ENCODE measurements at regions not wholly inside any gene's neighbourhood (a gene's known extent, or its start where the extent isn't known, plus 50 kb on each side); places are given as distances from the start of the nearest gene placed in this dataset.

DNA sequence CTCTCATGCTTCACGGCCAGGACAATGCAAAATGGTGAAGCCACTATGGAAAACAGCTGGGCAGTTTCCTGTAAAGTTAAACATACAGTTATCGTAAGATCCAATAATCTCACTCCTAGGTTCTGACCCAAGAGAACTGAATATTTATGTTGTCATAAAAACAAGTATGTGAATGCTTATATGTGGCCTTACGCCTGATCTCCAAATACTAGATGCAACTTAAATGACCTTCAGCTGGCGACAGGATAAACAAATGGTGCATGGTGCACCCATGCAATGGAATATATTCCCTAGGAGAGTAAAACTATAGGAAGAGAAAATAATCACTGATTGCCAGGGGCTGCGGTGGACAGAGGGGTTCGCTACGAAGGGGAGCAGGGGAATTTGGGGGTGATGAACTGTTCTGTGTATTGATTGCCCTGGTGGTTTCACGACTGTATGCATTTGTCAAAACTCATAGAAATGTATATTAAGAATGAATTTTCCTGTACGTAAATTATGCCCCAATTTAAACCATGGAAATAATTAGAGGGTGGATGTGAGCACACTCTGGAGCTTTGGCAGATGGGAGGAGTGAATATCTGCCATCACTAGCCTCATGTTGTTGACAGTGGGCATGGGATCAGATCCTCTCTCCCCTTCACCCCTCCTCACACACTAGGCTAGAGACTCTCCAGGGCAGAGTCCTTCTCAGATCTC is 100.8 kb upstream of the MYCN start:
- 83 to 88% methylated on average over 7 to 9 of the region's 9 CpGs for WGBS, 2 donors (ENCODE audit: low coverage in 1 of 2)
- Histone ChIP-seq H3K4me3 (no peak overlapping the region), H3K36me3 (no peaks in the 10 kb centered on the region), H3K9me3 (peaks cover 0 to 7% (median 0%) of the 10 kb centered on the region in 3 donors), H3K27me3 (no peaks in the 10 kb centered on the region), H3K27ac (no peak overlapping the region), H3K4me1 (no peaks in the 10 kb centered on the region)
- TF ChIP-seq POLR2A (IDR thresholded peaks at IDR 0.05): no peak
- TF ChIP-seq EP300 (IDR thresholded peaks at IDR 0.05): no peak
- TF ChIP-seq POLR2AphosphoS5 (IDR thresholded peaks at IDR 0.05): no peak
- no peak for TF ChIP-seq CTCF (IDR thresholded peaks at IDR 0.05)
- no peak for ATAC-seq

DNA sequence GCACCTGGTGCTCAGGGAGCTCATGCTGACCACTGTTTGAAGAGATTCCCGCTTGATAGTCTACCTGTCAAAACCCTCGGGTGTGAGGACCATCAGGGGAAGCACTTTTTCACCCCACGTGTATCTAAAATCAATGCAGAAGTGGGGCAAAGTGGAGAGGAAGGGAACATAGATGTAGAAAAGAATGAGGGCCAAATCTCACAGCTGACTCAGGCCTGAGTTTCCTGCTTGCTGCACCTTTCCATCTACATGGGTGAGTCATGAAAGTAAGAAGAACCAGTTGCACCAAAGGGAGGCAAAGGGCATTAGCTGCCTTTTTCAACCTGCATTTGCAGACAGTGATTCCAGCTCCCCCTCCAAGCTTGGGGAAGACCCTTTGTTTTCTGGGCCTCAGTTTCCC is 100.2 kb upstream of the MYCN start:
- WGBS, 2 donors (ENCODE audit: low coverage in 1 of 2): 70% methylated on average over 3 of the region's 3 CpGs; no CpG with 5 or more reads in 1 of the 2 donors
- Histone ChIP-seq H3K27ac (no peak overlapping the region), H3K4me1 (no peaks in the 10 kb centered on the region), H3K27me3 (no peaks in the 10 kb centered on the region), H3K36me3 (no peaks in the 10 kb centered on the region), H3K9me3 (peaks cover 0 to 3% (median 0%) of the 10 kb centered on the region in 3 donors), H3K4me3 (no peak overlapping the region)
- TF ChIP-seq EP300 (IDR thresholded peaks at IDR 0.05) (no peak), POLR2A (IDR thresholded peaks at IDR 0.05) (no peak), CTCF (IDR thresholded peaks at IDR 0.05) (no peak), POLR2AphosphoS5 (IDR thresholded peaks at IDR 0.05) (no peak)
- no peak for ATAC-seq

DNA sequence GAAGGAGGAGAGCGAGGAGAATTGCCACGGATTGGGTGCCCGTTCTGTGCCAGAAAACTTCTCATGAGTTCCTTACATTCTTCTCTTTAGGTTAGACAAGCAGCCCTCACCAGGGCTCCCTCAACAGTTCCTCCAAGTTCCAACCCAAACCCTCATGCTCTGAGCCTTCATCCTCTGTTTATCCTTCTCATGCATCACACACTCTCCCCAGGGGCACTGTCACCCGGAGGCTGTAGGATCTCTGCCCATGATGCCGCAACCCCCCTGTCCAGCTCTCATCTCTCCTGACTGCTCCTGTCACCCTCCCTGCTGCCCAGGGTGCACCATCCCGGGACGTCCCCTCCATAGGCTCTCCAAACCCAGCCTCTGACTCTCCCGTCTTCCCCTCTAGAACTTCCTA is 99.4 kb upstream of the MYCN start:
- no peaks in the 10 kb centered on the region for H3K4me1 ChIP-seq
- no peaks in the 10 kb centered on the region for H3K27me3 ChIP-seq
- no peaks in the 10 kb centered on the region for H3K36me3 ChIP-seq
- WGBS, 2 donors (ENCODE audit: low coverage in 1 of 2): 87 to 100% methylated on average over 1 to 7 of the region's 8 CpGs
- no peak for ATAC-seq
- TF ChIP-seq CTCF (IDR thresholded peaks at IDR 0.05): no peak
- no peak for TF ChIP-seq EP300 (IDR thresholded peaks at IDR 0.05)
- TF ChIP-seq POLR2AphosphoS5 (IDR thresholded peaks at IDR 0.05): no peak
- TF ChIP-seq POLR2A (IDR thresholded peaks at IDR 0.05): no peak
- H3K4me3 ChIP-seq: no peak overlapping the region
- H3K9me3 ChIP-seq: no peaks in the 10 kb centered on the region
- no peak overlapping the region for H3K27ac ChIP-seq

GRCh38 chr2:15841776-15842560 is 98.4 kb upstream of the MYCN start:
- Histone ChIP-seq H3K9me3 (no peaks in the 10 kb centered on the region), H3K27me3 (no peaks in the 10 kb centered on the region), H3K4me3 (no peak overlapping the region), H3K36me3 (no peaks in the 10 kb centered on the region), H3K27ac (no peak overlapping the region), H3K4me1 (no peaks in the 10 kb centered on the region)
- TF ChIP-seq POLR2A (IDR thresholded peaks at IDR 0.05): no peak
- TF ChIP-seq EP300 (IDR thresholded peaks at IDR 0.05): no peak
- no peak for TF ChIP-seq CTCF (IDR thresholded peaks at IDR 0.05)
- TF ChIP-seq POLR2AphosphoS5 (IDR thresholded peaks at IDR 0.05): no peak
- WGBS, 2 donors (ENCODE audit: low coverage in 1 of 2): 76 to 86% methylated on average over 5 to 9 of the region's 12 CpGs
- ATAC-seq: no peak
